ENCODE measurements at regions not wholly inside any gene's neighbourhood (a gene's known extent, or its start where the extent isn't known, plus 50 kb on each side); places are given as distances from the start of the nearest gene placed in this dataset.

DNA sequence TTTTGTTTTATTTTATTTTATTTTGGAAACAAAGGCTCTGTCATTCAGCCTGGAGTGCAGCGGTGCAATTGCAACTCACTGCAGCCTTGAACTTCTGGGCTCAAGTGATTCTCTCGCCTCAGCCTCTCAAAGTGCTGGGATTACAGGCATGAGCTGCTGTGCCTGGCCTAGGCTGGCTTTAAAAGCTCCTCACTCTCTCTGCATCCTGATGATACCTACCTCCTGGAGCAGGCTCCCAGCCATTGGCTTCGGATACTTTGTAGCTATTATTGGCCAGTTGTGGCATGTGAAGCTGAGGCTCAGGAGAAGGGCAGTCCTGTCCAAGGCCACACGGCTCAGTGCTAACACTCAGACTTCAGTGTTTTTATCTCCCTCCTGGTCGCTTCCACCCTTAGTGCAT is 158.0 kb downstream of the SEC14L1 start (continued):
- TF ChIP-seq FUBP1 (CRISPR knock-in tag; IDR thresholded peaks at IDR 0.05; ENCODE audit: borderline replicate concordance) (no peak), SNAPC2 (CRISPR knock-in tag; IDR thresholded peaks at IDR 0.05) (no peak), ZNF329 (CRISPR knock-in tag; IDR thresholded peaks at IDR 0.05; ENCODE audit: low read depth) (no peak), KDM5B (CRISPR knock-in tag; IDR thresholded peaks at IDR 0.05; ENCODE audit: borderline replicate concordance) (0 out of 2 replicates have a peak, but pooled peaks have one; percentile 0), NR2F6 (IDR thresholded peaks at IDR 0.05) (0 out of 2 replicates have a peak, but pooled peaks have one; percentile 1), NR2F6 (CRISPR knock-in tag; IDR thresholded peaks at IDR 0.05) (no peak), ZBTB7B (CRISPR knock-in tag; IDR thresholded peaks at IDR 0.05) (0 out of 2 replicates have a peak, but pooled peaks have one; percentile 13), MAF1 (CRISPR knock-in tag; IDR thresholded peaks at IDR 0.05; ENCODE audit: borderline replicate concordance) (no peak), NPAS2 (CRISPR knock-in tag; IDR thresholded peaks at IDR 0.05; ENCODE audit: borderline replicate concordance) (no peak), SNRNP70 (IDR thresholded peaks at IDR 0.05; ENCODE audit: low read depth, low read length) (no peak), TBP (CRISPR knock-in tag; IDR thresholded peaks at IDR 0.05) (no peak)

- peaks cover 36% of the 10 kb centered on the region for H4K20me1 ChIP-seq (ENCODE audit: insufficient read depth, low read length)
- no peaks in the 10 kb centered on the region for H3K9me3 ChIP-seq (ENCODE audit: low read length)
- peak overlapping the region; percentile 50 for H3K27ac ChIP-seq (ENCODE audit: extremely low read length, insufficient read depth, low read length)
- peak overlapping the region; percentile 43 for H3K4me2 ChIP-seq (ENCODE audit: low read depth, low read length)
- CTCF ChIA-PET (ENCODE audit: low intra/inter-chr PET ratio, low total read pairs), result no interaction called here
- peaks cover 76% of the 10 kb centered on the region for H3K79me2 ChIP-seq (ENCODE audit: insufficient read depth, low read length)
- DNase-seq (ENCODE audit: low spot score), result peak; percentile 77
- no TSS peak for BruUV-seq (replicated peaks)
- in situ Hi-C loops (cut with HindIII; ENCODE audit: extremely low pct_ligation_motif_present, low pct_unique_long_range_greater_than_20kb) (no loop called here), intact Hi-C loops (cut with micrococcal nuclease; ENCODE audit: unreplicated experiment) (no loop called here)
- POLR2A ChIA-PET, result interaction anchor here (0.8 to 9.7 kb wide), 8 partner anchors 9 to 154 kb away, joined by 3 to 335 read pairs (median 3); no protein-coding TSS in a partner anchor
- H3K36me3 ChIP-seq (replicated peaks in 1 of 2; ENCODE audit: control insufficient read depth in 1 of 2, insufficient read depth in 2 of 2, low read length in 2 of 2), result peaks cover 14 to 25% of the 10 kb centered on the region in 2 experiments
- H3K4me1 ChIP-seq (ENCODE audit: insufficient read depth, low read length), result peaks cover 83% of the 10 kb centered on the region
- ATAC-seq, result peak; percentile 34
- H2AFZ ChIP-seq (ENCODE audit: low read length), result no peak overlapping the region
- WGBS (ENCODE audit: low lambda C conversion rate), result 82% methylated on average over 6 of the region's 6 CpGs
- H3K27me3 ChIP-seq (ENCODE audit: control insufficient read depth in 1 of 2, insufficient read depth in 2 of 2, low read length in 2 of 2), result no peaks in the 10 kb centered on the region
- no peak overlapping the region for H3K4me3 ChIP-seq (replicated peaks in 1 of 3; ENCODE audit: insufficient read depth in 1 of 3, low read depth in 2 of 3, low read length in 3 of 3)
- no peak overlapping the region for H3K9ac ChIP-seq (ENCODE audit: insufficient read depth, low read depth, low read length)
- FAIRE-seq, result peak; percentile 73
- TF ChIP-seq ZNF674 (CRISPR knock-in tag; IDR thresholded peaks at IDR 0.05; ENCODE audit: low read depth), result no peak
- 0 out of 2 replicates have a peak, but pooled peaks have one; percentile 38 for TF ChIP-seq KDM2A (CRISPR knock-in tag; IDR thresholded peaks at IDR 0.05; ENCODE audit: borderline replicate concordance, low read depth)
- no peak for TF ChIP-seq ZNF441 (CRISPR knock-in tag; IDR thresholded peaks at IDR 0.05; ENCODE audit: borderline replicate concordance)
- TF ChIP-seq, protein P1, sequence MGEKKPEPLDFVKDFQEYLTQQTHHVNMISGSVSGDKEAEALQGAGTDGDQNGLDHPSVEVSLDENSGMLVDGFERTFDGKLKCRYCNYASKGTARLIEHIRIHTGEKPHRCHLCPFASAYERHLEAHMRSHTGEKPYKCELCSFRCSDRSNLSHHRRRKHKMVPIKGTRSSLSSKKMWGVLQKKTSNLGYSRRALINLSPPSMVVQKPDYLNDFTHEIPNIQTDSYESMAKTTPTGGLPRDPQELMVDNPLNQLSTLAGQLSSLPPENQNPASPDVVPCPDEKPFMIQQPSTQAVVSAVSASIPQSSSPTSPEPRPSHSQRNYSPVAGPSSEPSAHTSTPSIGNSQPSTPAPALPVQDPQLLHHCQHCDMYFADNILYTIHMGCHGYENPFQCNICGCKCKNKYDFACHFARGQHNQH (CRISPR knock-in tag; IDR thresholded peaks at IDR 0.05), result no peak
- TF ChIP-seq ZZZ3 (CRISPR knock-in tag; IDR thresholded peaks at IDR 0.05; ENCODE audit: borderline replicate concordance), result no peak
- TF ChIP-seq SRSF4 (IDR thresholded peaks at IDR 0.05; ENCODE audit: low read depth, low read length, poor library complexity, severe bottlenecking), result no peak
- TF ChIP-seq ZNF362 (CRISPR knock-in tag; IDR thresholded peaks at IDR 0.05; ENCODE audit: borderline replicate concordance), result no peak
- TF ChIP-seq KDM4B (CRISPR knock-in tag; IDR thresholded peaks at IDR 0.05), result no peak
- TF ChIP-seq ZNF841 (CRISPR knock-in tag; IDR thresholded peaks at IDR 0.05; ENCODE audit: borderline replicate concordance), result no peak
Measured at GRCh38 chr17:77299256-77300015, 158.7 kb downstream of the SEC14L1 start.

All from HepG2 (cell line).